GM12878 (cell line): ENCODE measurements at regions not wholly inside any gene's neighbourhood (a gene's known extent, or its start where the extent isn't known, plus 50 kb on each side); places are given as distances from the start of the nearest gene placed in this dataset.

Source experiments
- ATAC-seq: fragments of 200-7000 bp; cut with Tn5 transposase; 3 replicates; pipeline ENCODE4 v1.9.1; 2020; ENCODE audit warnings: mild to moderate bottlenecking, moderate library complexity
- BruUV-seq: library from RNA; stranded (reverse); fragments of 400-500 nt; replicated peaks from 2 replicates; lab custom pipeline; 2021; lab: Mats Ljungman, UMichigan
- CTCF ChIA-PET: fragments of 300-600 bp; sonication (Branson Sonifier 250); formaldehyde crosslinking; extraction: SDS; loops from one replicate; lab custom pipeline; 2021; ENCODE audit warnings: inconsistent platforms; lab: Yijun Ruan, JAX
- POLR2A ChIA-PET: fragments of 350-600 bp; formaldehyde crosslinking; extraction: SDS; loops from one replicate; lab custom pipeline; 2021; ENCODE audit warnings: inconsistent platforms; lab: Charles Lee
- RAD21 ChIA-PET: fragments of 300-600 bp; sonication (Branson Sonifier 250); formaldehyde crosslinking; loops from one replicate; lab custom pipeline; 2023; ENCODE audit warnings: antibody characterized with exemption; ENCODE audit not compliant: unreplicated experiment; lab: Charles Lee
- SMC1A ChIA-PET: fragments of 300-600 bp; sonication (Branson Sonifier 250); formaldehyde crosslinking; loops from one replicate; lab custom pipeline; 2023; ENCODE audit not compliant: unreplicated experiment, uncharacterized antibody; lab: Charles Lee
- DNase-seq: peaks from one replicate; pipeline ENCODE4 v3.0.0-alpha.2; 2011; ENCODE audit warnings: low read depth, low spot score
- FAIRE-seq: peaks from 3 replicates; lab custom pipeline; 2011; peaks lifted over from hg19 to GRCh38; lab: Jason Lieb, UNC
- H2AFZ ChIP-seq: 2 replicates; pipeline ENCODE4 v1.6.0; 2011; ENCODE audit warnings: low read depth, low read length, control low read depth; ENCODE audit not compliant: control insufficient read depth
- H3K27ac ChIP-seq: 2 replicates; pipeline ENCODE4 v1.5.1; 2011; ENCODE audit warnings: control low read depth; ENCODE audit not compliant: control insufficient read depth, insufficient read depth
- H3K27me3 ChIP-seq, 2 experiments: replicated peaks in 1 of 2; 2 replicates each; pipeline versions ENCODE4 v1.6.0 to v1.6.1; 2011; ENCODE audit warnings: low read length in 1 of 2; ENCODE audit not compliant: control insufficient read depth in 2 of 2, insufficient read depth in 2 of 2
- H3K36me3 ChIP-seq, 2 experiments: 2 replicates each; pipeline ENCODE4 v1.5.1; 2011; ENCODE audit warnings: low read length in 1 of 2; ENCODE audit not compliant: control insufficient read depth in 2 of 2, insufficient read depth in 2 of 2
- H3K4me1 ChIP-seq: 2 replicates; pipeline ENCODE4 v1.6.1; 2011; ENCODE audit warnings: mild to moderate bottlenecking, low read length, moderate library complexity, mixed read lengths; ENCODE audit not compliant: control insufficient read depth, insufficient read depth
- H3K4me2 ChIP-seq: 2 replicates; pipeline ENCODE4 v1.6.0; 2011; ENCODE audit warnings: control low read depth; ENCODE audit not compliant: control insufficient read depth, insufficient read depth
- H3K4me3 ChIP-seq: fragments of 200-600 bp; sonication (generic); 2 replicates; pipeline ENCODE4 v1.5.1; 2016
- H3K79me2 ChIP-seq: 2 replicates; pipeline ENCODE4 v1.6.0; 2011; ENCODE audit warnings: low read length; ENCODE audit not compliant: control insufficient read depth, insufficient read depth
- H3K9ac ChIP-seq: 2 replicates; pipeline ENCODE4 v1.8.0; 2011; ENCODE audit warnings: low read length, control low read depth, mixed read lengths; ENCODE audit not compliant: control insufficient read depth, insufficient read depth
- H3K9me3 ChIP-seq: replicated peaks from 3 replicates; pipeline ENCODE4 v1.5.1; 2011; ENCODE audit warnings: mild to moderate bottlenecking, low read length; ENCODE audit not compliant: control insufficient read depth, insufficient read depth
- H4K20me1 ChIP-seq: 2 replicates; pipeline ENCODE4 v1.6.0; 2011; ENCODE audit not compliant: control insufficient read depth, insufficient read depth
- BHLHE40 ChIP-seq, 2 experiments: fragments of 450-650 bp in 1 of 2; IDR thresholded peaks; 2 replicates each; pipeline ENCODE4 v1.6.1; 2011 to 2017; ENCODE audit warnings: low read depth in 2 of 2, borderline replicate concordance in 1 of 2, improper control_type of control experiment in 1 of 2, low read length in 1 of 2, mild to moderate bottlenecking in 1 of 2
- BMI1 ChIP-seq: fragments of 450-650 bp; IDR thresholded peaks from 2 replicates; pipeline ENCODE4 v1.6.1; 2016; ENCODE audit warnings: mild to moderate bottlenecking, moderate library complexity, borderline replicate concordance
- BRCA1 ChIP-seq: IDR thresholded peaks from 2 replicates; pipeline ENCODE4 v1.6.1; 2011; ENCODE audit warnings: low read depth, low read length, improper control_type of control experiment
- HDAC2 ChIP-seq: fragments of 200-600 bp; sonication (generic); IDR thresholded peaks from 2 replicates; pipeline ENCODE4 v1.6.1; 2017
- MEF2A ChIP-seq: IDR thresholded peaks from 2 replicates; pipeline ENCODE4 v1.6.1; 2011; ENCODE audit warnings: low read depth, mild to moderate bottlenecking, low read length, moderate library complexity; ENCODE audit not compliant: insufficient read depth
- POLR2A ChIP-seq: IDR thresholded peaks from 2 replicates; pipeline ENCODE4 v1.6.1; 2011; ENCODE audit warnings: low read depth, mild to moderate bottlenecking, low read length
- RBBP5 ChIP-seq: fragments of 200-600 bp; sonication (generic); conservative IDR thresholded peaks from 2 replicates; pipeline ENCODE4 v1.6.1; 2016
- SMAD5 ChIP-seq: IDR thresholded peaks from 2 replicates; pipeline ENCODE4 v1.6.1; 2016; ENCODE audit warnings: antibody characterized with exemption, low read depth
- WGBS: methylation state at CpG from one replicate; pipeline ENCODE4 v1.1.6; 2016; ENCODE audit warnings: low lambda C conversion rate; ENCODE audit not compliant: insufficient replicate concordance, insufficient coverage; ENCODE audit errors: missing lambda C conversion rate; 5-methylcytosine and 5-hydroxymethylcytosine counted together
- in situ Hi-C: fragments of 300-500 bp; cut with MboI; formaldehyde crosslinking; loops from 9 replicates; pipeline ENCODE4 v1.14.3; 2018; ENCODE audit warnings: mixed read lengths
- intact Hi-C: fragments of 100-400 bp; cut with micrococcal nuclease; formaldehyde crosslinking; loops from one replicate; pipeline ENCODE4 v1.14.2; 2022; ENCODE audit not compliant: unreplicated experiment
- TF ChIP-seq, protein P1 (sequence below): fragments of 450-650 bp; IDR thresholded peaks from 2 replicates; pipeline ENCODE4 v1.6.1; 2016; ENCODE audit warnings: mild to moderate bottlenecking

- ChIA-PET RAD21 (no interaction called here), POLR2A (no interaction called here)
- BruUV-seq = no TSS peak
- TF ChIP-seq BRCA1 (no peak), MEF2A (no peak), RBBP5 (no peak), BHLHE40 (IDR thresholded peaks at IDR 0.05; ENCODE audit: borderline replicate concordance in 1 of 2, low read depth in 2 of 2, low read length in 1 of 2) (no peak), HDAC2 (no peak), BMI1 (no peak)
- TF ChIP-seq, all 136 proteins: peak for 0
- FAIRE-seq (no peak), ATAC-seq (no peak), DNase-seq (no peak)
- H3K4me2 ChIP-seq = no peak overlapping the region
- no peaks in the 10 kb centered on the region for H4K20me1 ChIP-seq
- in situ Hi-C loops = no loop called here
- H2AFZ ChIP-seq = no peak overlapping the region
- WGBS = 0% methylated on average over 2 of the region's 2 CpGs
- H3K4me3 ChIP-seq = no peak overlapping the region
- SMC1A ChIA-PET = no interaction called here
- CTCF ChIA-PET = interaction anchor here (1.0 kb wide), 1 partner anchor 39 kb away, joined by 3 read pairs; no protein-coding TSS in a partner anchor
- H3K79me2 ChIP-seq = no peaks in the 10 kb centered on the region
- no peaks in the 10 kb centered on the region for H3K36me3 ChIP-seq
- no peaks in the 10 kb centered on the region for H3K27me3 ChIP-seq
- 0 out of 2 replicates have a peak, but pooled peaks cover under 1% of the 10 kb centered on the region for H3K4me1 ChIP-seq
- H3K9me3 ChIP-seq = no peaks in the 10 kb centered on the region; the same call in 1 of the 3 replicates
- H3K9ac ChIP-seq = no peak overlapping the region
- no peak overlapping the region for H3K27ac ChIP-seq
- intact Hi-C loops = no loop called here
Observed at GRCh38 chr21:17433730-17434129, 79.1 kb upstream of the CXADR start.

DNA sequence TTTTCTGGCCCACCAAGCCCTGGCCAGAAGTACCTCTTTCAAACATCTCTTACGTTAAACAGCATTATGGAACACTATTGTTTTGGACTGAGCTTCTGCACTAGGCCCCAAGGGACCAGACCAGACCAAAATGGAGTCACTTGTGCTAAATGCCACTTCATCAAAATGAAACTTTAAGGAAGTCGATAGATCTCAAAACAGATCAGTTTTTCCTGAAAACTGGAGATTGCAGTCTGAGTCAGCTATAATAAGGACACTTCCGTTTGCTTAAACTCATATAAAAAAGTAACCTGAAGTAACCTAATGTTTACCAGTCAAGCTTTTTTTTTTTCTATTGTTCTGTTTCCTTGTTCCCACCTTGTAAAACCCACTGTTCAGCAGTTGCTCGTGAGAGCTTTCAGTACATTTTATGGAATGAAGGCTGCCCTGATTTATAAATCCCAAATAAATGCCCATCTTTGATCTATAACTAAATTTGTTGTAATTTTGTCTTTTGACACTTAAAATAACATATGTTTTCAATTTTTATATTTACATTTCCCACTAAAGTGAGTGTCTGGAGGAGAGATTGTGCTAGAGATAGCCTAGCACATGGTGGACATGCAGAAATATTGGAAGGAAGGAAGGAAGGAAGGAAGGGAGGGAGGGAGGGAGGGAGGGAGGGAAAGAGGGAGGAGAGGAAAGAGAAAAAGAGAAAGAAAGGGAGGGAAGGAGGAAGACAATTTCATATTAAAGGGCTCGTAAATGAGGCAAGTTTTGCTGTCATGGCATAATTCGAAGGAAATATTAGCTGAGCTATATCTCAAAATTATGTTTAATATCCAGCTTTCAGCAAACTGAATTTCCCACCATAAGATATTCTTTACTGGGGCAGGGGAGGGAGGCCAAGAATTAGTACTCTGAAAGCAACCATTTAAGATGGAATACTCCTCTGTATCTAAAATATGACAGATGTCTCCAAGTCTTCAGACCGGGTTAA lies 77.0 kb upstream of the CXADR start:
- ChIA-PET SMC1A (no interaction called here), CTCF (interaction anchor here (0.6 kb wide), 1 partner anchor 1892 kb away, joined by 3 read pairs; no protein-coding TSS in a partner anchor), POLR2A (no interaction called here), RAD21 (no interaction called here)
- no peak for FAIRE-seq
- 25% methylated on average over 7 of the region's 7 CpGs for whole genome bisulfite sequencing
- Histone ChIP-seq H3K36me3 (no peaks in the 10 kb centered on the region), H3K4me3 (no peak overlapping the region), H3K9me3 (no peaks in the 10 kb centered on the region), H2AFZ (no peak overlapping the region), H3K27me3 (no peaks in the 10 kb centered on the region), H3K4me2 (no peak overlapping the region), H4K20me1 (no peaks in the 10 kb centered on the region), H3K4me1 (no peaks in the 10 kb centered on the region), H3K9ac (no peak overlapping the region), H3K27ac (no peak overlapping the region), H3K79me2 (no peaks in the 10 kb centered on the region)
- intact Hi-C loops (no loop called here), in situ Hi-C loops (no loop called here)
- TF ChIP-seq, protein P1, sequence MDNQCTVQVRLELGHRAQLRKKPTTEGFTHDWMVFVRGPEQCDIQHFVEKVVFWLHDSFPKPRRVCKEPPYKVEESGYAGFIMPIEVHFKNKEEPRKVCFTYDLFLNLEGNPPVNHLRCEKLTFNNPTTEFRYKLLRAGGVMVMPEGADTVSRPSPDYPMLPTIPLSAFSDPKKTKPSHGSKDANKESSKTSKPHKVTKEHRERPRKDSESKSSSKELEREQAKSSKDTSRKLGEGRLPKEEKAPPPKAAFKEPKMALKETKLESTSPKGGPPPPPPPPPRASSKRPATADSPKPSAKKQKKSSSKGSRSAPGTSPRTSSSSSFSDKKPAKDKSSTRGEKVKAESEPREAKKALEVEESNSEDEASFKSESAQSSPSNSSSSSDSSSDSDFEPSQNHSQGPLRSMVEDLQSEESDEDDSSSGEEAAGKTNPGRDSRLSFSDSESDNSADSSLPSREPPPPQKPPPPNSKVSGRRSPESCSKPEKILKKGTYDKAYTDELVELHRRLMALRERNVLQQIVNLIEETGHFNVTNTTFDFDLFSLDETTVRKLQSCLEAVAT = no peak
- no peak for TF ChIP-seq POLR2A
- no peak for TF ChIP-seq SMAD5
- BruUV-seq = no TSS peak
- DNase-seq = no peak
- ATAC-seq = no peak
